NB4 (cell line): ENCODE measurements at regions not wholly inside any gene's neighbourhood (a gene's known extent, or its start where the extent isn't known, plus 50 kb on each side); places are given as distances from the start of the nearest gene placed in this dataset.

Experiments used
- DNase-seq: peaks from one replicate; pipeline ENCODE4 v3.0.0; 2010; ENCODE audit warnings: low read depth
- H3K4me3 ChIP-seq: one replicate; pipeline ENCODE4 v1.5.1; 2011; ENCODE audit warnings: mild to moderate bottlenecking, low read depth, low read length, moderate library complexity
- CTCF ChIP-seq: IDR thresholded peaks from one replicate; pipeline ENCODE4 v1.5.1; 2012; ENCODE audit warnings: low read depth, low read length
- MAX ChIP-seq: IDR thresholded peaks from 2 replicates; pipeline ENCODE4 v1.6.1; 2011; ENCODE audit warnings: low read depth, low read length
- MYC ChIP-seq: IDR thresholded peaks from 2 replicates; pipeline ENCODE4 v1.6.1; 2011; ENCODE audit warnings: low read depth, low read length
- POLR2A ChIP-seq: IDR thresholded peaks from 2 replicates; pipeline ENCODE4 v1.6.1; 2011; ENCODE audit warnings: mild to moderate bottlenecking; ENCODE audit not compliant: insufficient read length; ENCODE audit errors: extremely low read depth

DNA sequence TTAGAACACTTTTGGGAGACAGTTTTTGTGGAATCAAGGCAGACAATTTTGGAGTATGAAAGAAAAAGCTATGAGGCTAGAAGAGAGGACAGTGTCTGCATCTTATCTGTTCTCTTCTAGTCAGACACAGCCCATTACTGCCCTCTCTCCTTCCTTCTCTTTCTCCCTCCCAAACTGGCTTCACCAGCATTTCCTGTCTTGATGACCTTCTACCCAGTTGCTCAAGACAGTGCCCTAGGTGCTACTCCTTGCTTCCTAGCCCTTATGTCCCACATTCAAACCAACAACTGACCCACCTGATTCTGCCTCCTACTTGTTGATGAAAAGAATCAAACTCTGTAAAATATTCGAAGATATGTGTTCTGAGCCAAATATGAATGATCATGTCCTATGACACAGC is 116.4 kb upstream of the RIPOR2 start:
- DNase-seq: peak; percentile 52
- H3K4me3 ChIP-seq: no peak overlapping the region

GRCh38 chr6:25053875-25054371 is 118.2 kb upstream of the RIPOR2 start:
- H3K4me3 ChIP-seq: no peak overlapping the region
- DNase-seq: peak; percentile 67
- TF ChIP-seq CTCF (no peak), POLR2A (no peak), MYC (no peak), MAX (no peak)

More for the DNA sequence above, 116.4 kb upstream of the RIPOR2 start:
- no peak for TF ChIP-seq MYC
- TF ChIP-seq CTCF: no peak
- no peak for TF ChIP-seq MAX
- TF ChIP-seq POLR2A: no peak

- DNase-seq: no peak
- H3K4me3 ChIP-seq: no peak overlapping the region
- no peak for TF ChIP-seq POLR2A
- no peak for TF ChIP-seq CTCF
- no peak for TF ChIP-seq MYC
- TF ChIP-seq MAX: no peak
Observed at GRCh38 chr6:25054469-25054868, 118.7 kb upstream of the RIPOR2 start.

DNA sequence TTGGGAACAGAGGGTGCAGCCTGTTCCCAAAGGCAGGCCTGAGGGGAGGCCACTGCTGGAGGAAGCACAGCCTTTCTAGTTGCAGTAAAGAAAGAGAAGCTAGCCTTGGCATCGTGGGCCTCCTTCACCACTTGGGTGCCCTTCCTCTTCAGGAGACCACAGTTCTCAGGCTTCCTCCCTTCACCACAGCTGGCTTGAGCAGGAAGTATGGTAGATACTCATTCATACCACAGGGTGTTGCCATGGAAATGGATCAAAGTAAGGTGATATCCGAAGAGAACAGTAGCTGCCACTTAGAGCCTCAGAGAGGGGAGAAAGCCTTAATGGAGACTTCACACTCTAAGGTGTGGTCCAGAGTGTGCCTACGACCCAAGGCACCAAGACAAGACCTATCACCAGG is 120.4 kb upstream of the RIPOR2 start:
- H3K4me3 ChIP-seq: no peak overlapping the region
- DNase-seq: peak; percentile 74
- no peak for TF ChIP-seq MYC
- TF ChIP-seq POLR2A: no peak
- TF ChIP-seq CTCF: no peak
- no peak for TF ChIP-seq MAX

DNA sequence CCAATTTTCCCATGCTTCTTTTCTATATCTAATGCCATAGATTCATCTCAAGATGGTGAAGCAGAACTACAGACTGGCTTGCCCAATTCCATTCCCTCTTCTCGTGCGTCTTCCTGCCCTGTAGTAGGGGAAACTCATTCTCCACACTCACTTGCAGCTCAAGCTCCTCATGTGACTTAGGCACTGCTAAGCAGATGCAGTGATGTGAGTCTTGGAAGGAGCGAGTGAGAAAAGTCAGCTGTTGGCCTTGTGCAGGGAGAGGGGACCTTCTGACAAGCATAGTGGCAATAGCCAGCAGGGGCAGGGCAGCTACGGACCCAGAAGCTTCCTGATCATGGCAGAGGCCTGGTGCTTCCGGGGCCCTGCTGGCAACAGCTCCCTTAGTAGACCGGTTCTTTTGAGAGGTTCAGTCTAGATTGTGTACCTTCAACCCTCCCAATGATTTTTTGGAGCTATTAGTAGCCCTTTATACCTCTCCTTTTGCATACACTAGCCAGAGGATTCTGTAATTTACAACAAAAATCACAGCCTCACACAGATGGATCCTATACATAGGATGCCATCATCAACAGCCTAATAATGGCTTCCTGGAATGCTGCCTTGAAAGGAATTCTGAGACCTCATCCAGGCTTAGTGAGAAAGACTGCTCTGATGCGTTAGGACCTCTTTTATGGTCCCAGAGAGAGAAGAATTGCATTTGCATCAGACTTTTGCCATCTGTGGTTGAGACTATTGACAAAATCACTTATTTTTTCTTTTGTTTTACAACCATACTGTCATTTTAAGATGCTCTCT is 121.5 kb upstream of the RIPOR2 start:
- TF ChIP-seq CTCF (no peak), POLR2A (no peak), MAX (no peak), MYC (no peak)
- DNase-seq: no peak
- no peak overlapping the region for H3K4me3 ChIP-seq
